Myocyte (in vitro differentiated cells): ENCODE measurements at regions not wholly inside any gene's neighbourhood (a gene's known extent, or its start where the extent isn't known, plus 50 kb on each side); places are given as distances from the start of the nearest gene placed in this dataset.
A peak's percentile ranks its signal among the peaks of the same experiment; 100 is the strongest.

Experiments
- DNase-seq: peaks from one replicate; pipeline ENCODE4 v3.0.0-alpha.2; 2012; ENCODE audit warnings: low read depth

GRCh38 chr10:61188691-61189090 is 244.7 kb upstream of the RHOBTB1 start:
- no peak for DNase-seq

- no peak for DNase-seq
These were observed 244.1 kb upstream of the RHOBTB1 start for GRCh38 chr10:61188101-61188500.

GRCh38 chr10:61187601-61188000 is 243.6 kb upstream of the RHOBTB1 start:
- no peak for DNase-seq

- no peak for DNase-seq
These were observed 242.4 kb upstream of the RHOBTB1 start for GRCh38 chr10:61186408-61186807.

GRCh38 chr10:61184429-61184828 is 240.4 kb upstream of the RHOBTB1 start:
- DNase-seq: no peak

- DNase-seq: peak; percentile 75
These were observed 240.0 kb upstream of the RHOBTB1 start for GRCh38 chr10:61183967-61184366.

- no peak for DNase-seq
These were observed 237.8 kb upstream of the RHOBTB1 start for GRCh38 chr10:61181832-61182231.

GRCh38 chr10:61179771-61180170 is 235.8 kb upstream of the RHOBTB1 start:
- no peak for DNase-seq

GRCh38 chr10:61176424-61176823 is 232.4 kb upstream of the RHOBTB1 start:
- DNase-seq: no peak

GRCh38 chr10:61175316-61175715 is 231.3 kb upstream of the RHOBTB1 start:
- no peak for DNase-seq

GRCh38 chr10:61173450-61173849 is 229.5 kb upstream of the RHOBTB1 start:
- DNase-seq: no peak

GRCh38 chr10:61172182-61172926 is 228.4 kb upstream of the RHOBTB1 start:
- DNase-seq: no peak

GRCh38 chr10:61170594-61170993 is 226.6 kb upstream of the RHOBTB1 start:
- DNase-seq: peak; percentile 51

- peak; percentile 20 for DNase-seq
These were observed 225.3 kb upstream of the RHOBTB1 start for GRCh38 chr10:61169294-61169693.

- no peak for DNase-seq
These were observed 222.5 kb upstream of the RHOBTB1 start for GRCh38 chr10:61166489-61166888.

- DNase-seq: peak; percentile 78
These were observed 222.1 kb upstream of the RHOBTB1 start for GRCh38 chr10:61166065-61166464.

- DNase-seq: no peak
These were observed 220.6 kb upstream of the RHOBTB1 start for GRCh38 chr10:61164458-61165160.

GRCh38 chr10:61163403-61163802 is 219.4 kb upstream of the RHOBTB1 start:
- DNase-seq: no peak

- DNase-seq: no peak
These were observed 216.3 kb upstream of the RHOBTB1 start for GRCh38 chr10:61160253-61160652.

GRCh38 chr10:61159253-61159652 is 215.3 kb upstream of the RHOBTB1 start:
- no peak for DNase-seq

GRCh38 chr10:61157182-61157581 is 213.2 kb upstream of the RHOBTB1 start:
- peak; percentile 21 for DNase-seq

GRCh38 chr10:61153771-61154170 is 209.8 kb upstream of the RHOBTB1 start:
- peak; percentile 36 for DNase-seq

GRCh38 chr10:61151059-61151458 is 207.1 kb upstream of the RHOBTB1 start:
- DNase-seq: no peak
